ENCODE measurements at regions not wholly inside any gene's neighbourhood (a gene's known extent, or its start where the extent isn't known, plus 50 kb on each side); places are given as distances from the start of the nearest gene placed in this dataset.

DNA sequence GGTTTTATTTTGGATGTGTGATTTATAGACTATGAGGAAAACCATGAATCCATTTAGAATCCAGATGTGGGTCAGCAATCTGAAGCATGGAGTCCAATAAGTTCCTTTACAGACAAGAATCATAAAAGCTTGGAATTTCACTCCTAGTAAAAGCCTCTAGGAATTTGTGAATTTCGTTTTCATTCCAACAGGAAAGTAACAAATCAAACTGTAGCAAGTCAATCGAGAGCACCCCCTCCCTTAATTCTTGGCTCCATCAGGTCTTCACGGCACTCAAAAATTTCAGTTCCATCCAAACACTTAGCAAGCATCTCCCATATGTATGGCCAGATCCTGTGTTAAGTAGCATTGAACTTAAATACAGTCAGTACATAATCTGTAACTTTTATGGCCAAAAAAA is 143.6 kb upstream of the POU2AF2 start:
- intact Hi-C loops (cut with DNase I; ENCODE audit: low total_unique reads), result no loop called here
- no peak for DNase-seq (ENCODE audit: low spot score in 2 of 2)
- 50 to 54% methylated on average over 3 of the region's 3 CpGs for WGBS, 2 donors
- H3K4me3 ChIP-seq (ENCODE audit: low read depth, poor library complexity, severe bottlenecking), result no peak overlapping the region
- TF ChIP-seq CTCF (IDR thresholded peaks at IDR 0.05) (no peak), POLR2A (IDR thresholded peaks at IDR 0.05) (no peak)

GRCh38 chr11:111099028-111099713 is 146.4 kb upstream of the POU2AF2 start:
- H3K4me3 ChIP-seq (ENCODE audit: low read depth, poor library complexity, severe bottlenecking), result no peak overlapping the region
- intact Hi-C loops (cut with DNase I; ENCODE audit: low total_unique reads), result no loop called here
- TF ChIP-seq POLR2A (IDR thresholded peaks at IDR 0.05) (no peak), CTCF (IDR thresholded peaks at IDR 0.05) (no peak)
- WGBS, 2 donors, result 74 to 75% methylated on average over 2 of the region's 2 CpGs
- DNase-seq (ENCODE audit: low spot score in 2 of 2), result no peak

DNA sequence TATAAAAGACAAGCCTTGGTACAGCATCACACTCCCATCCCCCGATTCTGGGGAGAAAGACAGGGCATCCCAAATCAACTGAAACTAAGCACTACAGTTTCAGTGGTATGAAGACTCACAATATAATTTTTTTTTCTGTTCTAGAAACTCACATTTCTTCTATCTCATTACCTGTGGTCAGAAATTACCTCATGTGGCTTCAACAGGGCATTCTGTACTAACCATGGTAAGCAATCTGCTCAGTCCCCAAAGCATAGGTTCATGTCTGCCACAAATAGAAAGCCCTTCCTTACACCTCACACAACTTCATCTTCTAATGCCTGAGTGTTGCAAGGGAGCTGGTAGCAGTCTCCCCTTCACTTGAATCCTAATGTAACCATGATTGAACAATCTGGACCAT is 147.4 kb upstream of the POU2AF2 start:
- intact Hi-C loops (cut with DNase I; ENCODE audit: low total_unique reads), result no loop called here
- 96 to 97% methylated on average over 1 of the region's 1 CpG for WGBS, 2 donors
- TF ChIP-seq CTCF (IDR thresholded peaks at IDR 0.05) (no peak), POLR2A (IDR thresholded peaks at IDR 0.05) (no peak)
- H3K4me3 ChIP-seq (ENCODE audit: low read depth, poor library complexity, severe bottlenecking), result no peak overlapping the region
- no peak for DNase-seq (ENCODE audit: low spot score in 2 of 2)

- no peak for DNase-seq (ENCODE audit: low spot score in 2 of 2)
- 75 to 78% methylated on average over 11 of the region's 11 CpGs for WGBS, 2 donors
- TF ChIP-seq POLR2A (IDR thresholded peaks at IDR 0.05), result no peak
- no peak for TF ChIP-seq CTCF (IDR thresholded peaks at IDR 0.05)
- intact Hi-C loops (cut with DNase I; ENCODE audit: low total_unique reads), result no loop called here
- H3K4me3 ChIP-seq (ENCODE audit: low read depth, poor library complexity, severe bottlenecking), result no peak overlapping the region
Observed at GRCh38 chr11:111097191-111097590, 148.3 kb upstream of the POU2AF2 start.

GRCh38 chr11:111095327-111095726 is 150.2 kb upstream of the POU2AF2 start:
- no peak for DNase-seq (ENCODE audit: low spot score in 2 of 2)
- no peak overlapping the region for H3K4me3 ChIP-seq (ENCODE audit: low read depth, poor library complexity, severe bottlenecking)
- no peak for TF ChIP-seq CTCF (IDR thresholded peaks at IDR 0.05)
- no peak for TF ChIP-seq POLR2A (IDR thresholded peaks at IDR 0.05)
- 93 to 95% methylated on average over 1 of the region's 1 CpG for WGBS, 2 donors
- intact Hi-C loops (cut with DNase I; ENCODE audit: low total_unique reads), result no loop called here

DNA sequence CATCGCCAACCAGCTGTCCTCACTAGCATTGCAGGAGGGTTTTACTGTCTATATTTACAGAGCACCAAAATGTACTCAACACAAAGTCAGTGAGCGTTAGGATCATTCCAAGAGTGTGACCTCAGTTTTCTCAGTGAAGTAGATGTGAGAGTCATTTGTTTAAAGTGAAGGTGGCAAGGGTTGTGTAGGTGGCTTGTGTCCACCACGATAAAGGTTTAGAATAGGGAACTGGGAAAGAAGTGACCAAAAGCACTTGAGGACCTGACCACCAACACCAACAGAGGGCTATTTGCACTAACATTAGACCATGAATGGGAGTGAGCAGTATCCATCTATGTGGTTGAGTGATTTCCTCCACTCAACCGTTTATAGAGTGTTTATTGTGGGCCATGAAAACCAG is 152.5 kb upstream of the POU2AF2 start:
- TF ChIP-seq POLR2A (IDR thresholded peaks at IDR 0.05) (no peak), CTCF (IDR thresholded peaks at IDR 0.05) (no peak)
- 90 to 92% methylated on average over 4 of the region's 4 CpGs for WGBS, 2 donors
- no peak for DNase-seq (ENCODE audit: low spot score in 2 of 2)
- intact Hi-C loops (cut with DNase I; ENCODE audit: low total_unique reads), result no loop called here
- H3K4me3 ChIP-seq (ENCODE audit: low read depth, poor library complexity, severe bottlenecking), result no peak overlapping the region

Measured in lower leg skin (tissue), 4 donors.